K562 (cell line): ENCODE measurements at regions not wholly inside any gene's neighbourhood (a gene's known extent, or its start where the extent isn't known, plus 50 kb on each side); places are given as distances from the start of the nearest gene placed in this dataset.

Source experiments
- ATAC-seq: fragments of 200-7000 bp; cut with Tn5 transposase; 3 replicates; pipeline ENCODE4 v1.9.1; 2020; ENCODE audit warnings: moderate library complexity
- BruUV-seq: library from RNA; stranded (reverse); fragments of 400-500 nt; replicated peaks from 2 replicates; lab custom pipeline; 2021; lab: Mats Ljungman, UMichigan
- CTCF ChIA-PET: fragments of 300-600 bp; formaldehyde crosslinking; extraction: SDS; loops from one replicate; lab custom pipeline; 2021; ENCODE audit warnings: low intra/inter-chr PET ratio; lab: Yijun Ruan, JAX
- POLR2A ChIA-PET: fragments of 300-600, 350-650 bp; sonication (Branson Sonifier 250); formaldehyde crosslinking; extraction: SDS; loops from one replicate; lab custom pipeline; 2021; ENCODE audit warnings: antibody characterized with exemption, inconsistent platforms; lab: Yijun Ruan, JAX
- DNase-seq, 4 experiments: peaks; one replicate each; pipeline versions ENCODE4 v3.0.0 to v3.0.0-alpha.2; 2011 to 2018; ENCODE audit warnings: low spot score in 3 of 4, mixed read lengths in 3 of 4; ENCODE audit errors: extremely low read depth in 1 of 4
- FAIRE-seq: peaks from 2 replicates; lab custom pipeline; 2011; peaks lifted over from hg19 to GRCh38; lab: Jason Lieb, UNC
- H2AFZ ChIP-seq: 2 replicates; pipeline ENCODE4 v1.6.0; 2011; ENCODE audit warnings: low read depth, low read length, control low read depth, inconsistent platforms
- H3K27ac ChIP-seq: fragments of 200-600 bp; 3 replicates; pipeline ENCODE4 v1.8.0; 2011; ENCODE audit warnings: low read depth, mild to moderate bottlenecking, control low read depth, inconsistent platforms, low read length, moderate library complexity, mixed read lengths; ENCODE audit errors: extremely low read depth
- H3K27me3 ChIP-seq, 2 experiments: fragments of 300-600 bp in 1 of 2; 2 replicates in 1 of 2; 3 replicates in 1 of 2; pipeline versions ENCODE4 v1.6.0 to v1.8.0; 2011; ENCODE audit warnings: inconsistent platforms in 2 of 2, low read length in 2 of 2, mild to moderate bottlenecking in 1 of 2, mixed read lengths in 1 of 2, moderate library complexity in 1 of 2; ENCODE audit not compliant: control insufficient read depth in 2 of 2, insufficient read depth in 2 of 2
- H3K36me3 ChIP-seq: fragments of 300-600 bp; 3 replicates; pipeline ENCODE4 v1.8.0; 2011; ENCODE audit warnings: mild to moderate bottlenecking, low read length, inconsistent platforms; ENCODE audit not compliant: control insufficient read depth, insufficient read depth
- H3K4me1 ChIP-seq, 2 experiments: fragments of 200-600 bp in 1 of 2; replicated peaks in 1 of 2; 2 replicates in 1 of 2; 3 replicates in 1 of 2; pipeline versions ENCODE4 v1.5.1 to v1.8.0; 2011; ENCODE audit warnings: inconsistent platforms in 2 of 2, low read length in 2 of 2, mild to moderate bottlenecking in 1 of 2, mixed read lengths in 1 of 2, moderate library complexity in 1 of 2; ENCODE audit not compliant: control insufficient read depth in 2 of 2, insufficient read depth in 2 of 2
- H3K4me2 ChIP-seq: 2 replicates; pipeline ENCODE4 v1.6.1; 2011; ENCODE audit warnings: low read length, control low read depth, inconsistent platforms, mixed read lengths; ENCODE audit not compliant: insufficient read depth
- H3K4me3 ChIP-seq: fragments of 200-600 bp; sonication (generic), shearing (Covaris generic); 2 replicates; pipeline ENCODE4 v1.5.1; 2016; ENCODE audit warnings: control low read depth, inconsistent platforms
- H3K79me2 ChIP-seq: fragments of 200-600 bp; 3 replicates; pipeline ENCODE4 v1.8.0; 2011; ENCODE audit warnings: low read length, inconsistent platforms; ENCODE audit not compliant: control insufficient read depth, insufficient read depth
- H3K9ac ChIP-seq, 2 experiments: 2 replicates each; pipeline versions ENCODE4 v1.6.0 to v1.6.1; 2011; ENCODE audit warnings: low read depth in 2 of 2, low read length in 2 of 2, control low read depth in 1 of 2, inconsistent platforms in 1 of 2, mild to moderate bottlenecking in 1 of 2, mixed read lengths in 1 of 2; ENCODE audit not compliant: insufficient read depth in 1 of 2
- H3K9me1 ChIP-seq: one replicate; pipeline ENCODE4 v1.6.0; 2011; ENCODE audit warnings: inconsistent platforms, mild to moderate bottlenecking, low read length, moderate library complexity; ENCODE audit not compliant: control insufficient read depth, insufficient read depth
- H3K9me3 ChIP-seq: replicated peaks from 2 replicates; pipeline ENCODE4 v1.5.1; 2011; ENCODE audit warnings: low read depth, low read length, inconsistent platforms; ENCODE audit not compliant: control insufficient read depth, insufficient read depth
- H4K20me1 ChIP-seq: replicated peaks from 2 replicates; pipeline ENCODE4 v1.6.1; 2011; ENCODE audit warnings: low read length, inconsistent platforms, mixed read lengths; ENCODE audit not compliant: control insufficient read depth, insufficient read depth
- ATF7 ChIP-seq: fragments of 450-650 bp; IDR thresholded peaks from 2 replicates; pipeline ENCODE4 v1.7.1; 2014; ENCODE audit warnings: mild to moderate bottlenecking, moderate library complexity
- BHLHE40 ChIP-seq: IDR thresholded peaks from 2 replicates; pipeline ENCODE4 v1.6.1; 2011; ENCODE audit warnings: low read length, improper control_type of control experiment
- CBFA2T2 ChIP-seq: fragments of 450-650 bp; conservative IDR thresholded peaks from 2 replicates; pipeline ENCODE4 v1.6.1; 2017; ENCODE audit warnings: mild to moderate bottlenecking
- CBX8 ChIP-seq: fragments of 200-600 bp; sonication (generic); IDR thresholded peaks from 2 replicates; pipeline ENCODE4 v1.6.1; 2012; ENCODE audit warnings: borderline replicate concordance, mixed run types, low read depth, mild to moderate bottlenecking, moderate library complexity, mixed read lengths, low read length, control low read depth, inconsistent platforms; ENCODE audit not compliant: poor library complexity, severe bottlenecking; ENCODE audit errors: extremely low read depth
- CREBBP ChIP-seq: IDR thresholded peaks from one replicate; pipeline ENCODE4 v1.6.1; 2012; ENCODE audit warnings: low read depth, mild to moderate bottlenecking, control low read depth, inconsistent platforms, low read length
- CTBP1 ChIP-seq: fragments of 450-650 bp; IDR thresholded peaks from 2 replicates; pipeline ENCODE4 v1.6.1; 2016; ENCODE audit warnings: borderline replicate concordance
- CXXC5 ChIP-seq: fragments of 250-450 bp; sonication (Bioruptor Pico); IDR thresholded peaks from 2 replicates; pipeline ENCODE4 v1.8.0; 2022; ENCODE audit warnings: inconsistent platforms, mild to moderate bottlenecking, moderate library complexity
- GATA2 ChIP-seq: sonication (generic); formaldehyde crosslinking; IDR thresholded peaks from 2 replicates; pipeline ENCODE4 v1.4.0; 2020; ENCODE audit warnings: mild to moderate bottlenecking, missing genetic modification reagents
- GTF2E2 ChIP-seq: fragments of 200-800 bp; sonication (Bioruptor generic); IDR thresholded peaks from 2 replicates; pipeline ENCODE4 v1.6.1; 2016; ENCODE audit warnings: missing genetic modification characterization, missing compliant biosample characterization
- HDAC1 ChIP-seq, 2 experiments: fragments of 450-650 bp; IDR thresholded peaks; 2 replicates each; pipeline ENCODE4 v1.6.1; 2016 to 2017; ENCODE audit warnings: inconsistent platforms in 1 of 2, mild to moderate bottlenecking in 1 of 2, moderate library complexity in 1 of 2
- L3MBTL2 ChIP-seq: fragments of 450-650 bp; IDR thresholded peaks from 2 replicates; pipeline ENCODE4 v1.6.1; 2016; ENCODE audit warnings: mild to moderate bottlenecking, moderate library complexity
- MTA3 ChIP-seq: fragments of 450-650 bp; formaldehyde crosslinking; IDR thresholded peaks from 2 replicates; pipeline ENCODE4 v1.6.1; 2017; ENCODE audit warnings: mild to moderate bottlenecking, borderline replicate concordance
- NR4A1 ChIP-seq, 2 experiments: fragments of 250-450 bp in 1 of 2; fragments of 450-650 bp in 1 of 2; sonication (Bioruptor Pico) in 1 of 2; IDR thresholded peaks; 2 replicates each; pipeline versions ENCODE4 v1.4.0 to v1.6.1; 2016 to 2020; ENCODE audit warnings: mild to moderate bottlenecking in 2 of 2, missing compliant biosample characterization in 1 of 2, missing genetic modification characterization in 1 of 2, moderate library complexity in 1 of 2
- PHF8 ChIP-seq: fragments of 200-600 bp; sonication (generic); IDR thresholded peaks from 2 replicates; pipeline ENCODE4 v1.6.1; 2012; ENCODE audit warnings: mixed run types, mild to moderate bottlenecking, inconsistent platforms, low read length, moderate library complexity, borderline replicate concordance
- POLR2AphosphoS5 ChIP-seq: IDR thresholded peaks from 2 replicates; pipeline ENCODE4 v1.6.1; 2011; ENCODE audit warnings: mild to moderate bottlenecking, low read depth, low read length, moderate library complexity; ENCODE audit not compliant: control insufficient read depth, insufficient read depth
- SMARCA4 ChIP-seq: fragments of 450-650 bp; IDR thresholded peaks from 2 replicates; pipeline ENCODE4 v1.6.1; 2016
- SOX6 ChIP-seq: fragments of 450-650 bp; IDR thresholded peaks from 2 replicates; pipeline ENCODE4 v1.6.1; 2014; ENCODE audit warnings: mild to moderate bottlenecking
- TARDBP ChIP-seq: fragments of 450-650 bp; IDR thresholded peaks from 2 replicates; pipeline ENCODE4 v1.6.1; 2016
- TBP ChIP-seq: optimal IDR thresholded peaks from 2 replicates; pipeline ENCODE3; 2011; ENCODE audit warnings: low read depth, low read length, improper control_type of control experiment
- ZC3H4 ChIP-seq: sonication (generic); formaldehyde crosslinking; IDR thresholded peaks from 2 replicates; pipeline ENCODE4 v1.9.0; 2021; ENCODE audit warnings: missing genetic modification reagents, borderline replicate concordance
- ZNF584 ChIP-seq: fragments of 200-800 bp; sonication (Bioruptor generic); IDR thresholded peaks from 2 replicates; pipeline ENCODE4 v1.6.1; 2016; ENCODE audit warnings: low read depth, mild to moderate bottlenecking, missing genetic modification characterization, missing compliant biosample characterization
- WGBS: fragments of 100-300 bp; shearing (Covaris generic); methylation state at CpG from one replicate; pipeline ENCODE4 v1.1.6; 2016; ENCODE audit warnings: low coverage, mixed read lengths; ENCODE audit not compliant: insufficient coverage; ENCODE audit errors: missing lambda C conversion rate; 5-methylcytosine and 5-hydroxymethylcytosine counted together
- in situ Hi-C: fragments of 300-500 bp; cut with MboI; formaldehyde crosslinking; loops from 4 replicates; pipeline ENCODE4 v1.15.0; 2018; ENCODE audit warnings: inconsistent platforms, mixed read lengths
- intact Hi-C: fragments of 100-400 bp; cut with micrococcal nuclease; formaldehyde crosslinking; loops from 2 replicates; pipeline ENCODE4 v1.14.2; 2022
- TF ChIP-seq, protein P1 (sequence below): fragments of 250-450 bp; sonication (Bioruptor Pico); IDR thresholded peaks from 2 replicates; pipeline ENCODE4 v1.8.0; 2022; ENCODE audit warnings: inconsistent platforms, mild to moderate bottlenecking, moderate library complexity, borderline replicate concordance
- TF ChIP-seq, protein P2 (sequence below): fragments of 450-650 bp; IDR thresholded peaks from 2 replicates; pipeline ENCODE4 v1.6.1; 2016; ENCODE audit warnings: low read depth, mild to moderate bottlenecking, moderate library complexity

DNA sequence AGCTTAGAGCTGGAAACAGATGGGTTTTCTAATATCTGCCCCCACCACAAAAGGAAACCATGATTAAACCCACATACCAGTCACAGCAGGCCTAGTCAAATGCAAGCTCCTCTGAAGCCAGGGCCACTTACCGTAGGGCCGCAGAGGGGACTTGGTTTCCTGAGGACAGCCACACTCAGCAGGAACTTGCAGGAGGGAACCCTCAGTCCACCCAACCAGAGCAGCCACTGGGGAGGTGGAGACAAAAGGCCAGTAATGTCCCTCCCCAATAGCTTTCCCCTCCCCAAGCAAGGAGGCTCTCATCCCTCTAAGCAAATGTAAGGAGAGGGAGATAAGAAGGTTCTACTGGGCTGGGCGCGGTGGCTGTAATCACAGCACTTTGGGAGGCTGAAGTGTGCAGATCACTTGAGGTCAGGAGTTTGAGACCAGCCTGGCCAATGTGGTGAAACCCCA, 384.4 kb upstream of the JARID2 start:
- Histone ChIP-seq H3K9me1 (no peaks in the 10 kb centered on the region), H3K36me3 (no peaks in the 10 kb centered on the region), H3K4me3 (no peak overlapping the region), H3K4me1 (peaks cover 9 to 31% of the 10 kb centered on the region in 2 experiments), H3K9me3 (no peaks in the 10 kb centered on the region), H3K4me2 (no peak overlapping the region), H3K9ac (no peak overlapping the region), H3K27me3 (no peaks in the 10 kb centered on the region), H3K27ac (no peak overlapping the region), H4K20me1 (no peaks in the 10 kb centered on the region), H2AFZ (no peak overlapping the region; the same call in 1 of the 2 replicates), H3K79me2 (no peaks in the 10 kb centered on the region)
- no TSS peak for BruUV-seq
- 19% methylated on average over 4 of the region's 4 CpGs for WGBS
- ChIA-PET POLR2A (interaction anchor here (0.6 to 0.8 kb wide), 5 partner anchors 15 to 493 kb away, joined by 3 to 4 read pairs (median 3); no protein-coding TSS in a partner anchor), CTCF (no interaction called here)
- ATAC-seq (peak; percentile 69), FAIRE-seq (peak; percentile 70), DNase-seq (peak; percentile 28 to 74 (median 48))
- in situ Hi-C loops, result no loop called here
- intact Hi-C loops, result loop anchor here (5.0 to 10.0 kb wide), 3 partner anchors 223 to 533 kb away; partner anchors contain the start of gene JARID2
- TF ChIP-seq BHLHE40, result 0 out of 2 replicates have a peak, but pooled peaks have one; percentile 5
- peak; percentile 34; the same call in 1 of the 2 replicates for TF ChIP-seq MTA3
- TF ChIP-seq HDAC1 (IDR thresholded peaks at IDR 0.05), result peak in 1 of 2 experiments; percentile 61; a peak in 2 of 4 replicates
- TF ChIP-seq POLR2AphosphoS5, result no peak
- TF ChIP-seq CBFA2T2, result peak; percentile 42
- peak; percentile 38; the same call in 1 of the 2 replicates for TF ChIP-seq SOX6
- TF ChIP-seq, protein P1, sequence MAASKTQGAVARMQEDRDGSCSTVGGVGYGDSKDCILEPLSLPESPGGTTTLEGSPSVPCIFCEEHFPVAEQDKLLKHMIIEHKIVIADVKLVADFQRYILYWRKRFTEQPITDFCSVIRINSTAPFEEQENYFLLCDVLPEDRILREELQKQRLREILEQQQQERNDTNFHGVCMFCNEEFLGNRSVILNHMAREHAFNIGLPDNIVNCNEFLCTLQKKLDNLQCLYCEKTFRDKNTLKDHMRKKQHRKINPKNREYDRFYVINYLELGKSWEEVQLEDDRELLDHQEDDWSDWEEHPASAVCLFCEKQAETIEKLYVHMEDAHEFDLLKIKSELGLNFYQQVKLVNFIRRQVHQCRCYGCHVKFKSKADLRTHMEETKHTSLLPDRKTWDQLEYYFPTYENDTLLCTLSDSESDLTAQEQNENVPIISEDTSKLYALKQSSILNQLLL, result no peak
- TF ChIP-seq TBP, result peak; percentile 47
- TF ChIP-seq CTBP1, result peak; percentile 92
- TF ChIP-seq PHF8, result no peak
- TF ChIP-seq GATA2, result peak; percentile 25; the same call in 1 of the 2 replicates
- 0 out of 2 replicates have a peak, but pooled peaks have one; percentile 16 for TF ChIP-seq CXXC5 (CRISPR knock-in tag)
- TF ChIP-seq ZNF584 (CRISPR knock-in tag), result 0 out of 2 replicates have a peak, but pooled peaks have one; percentile 26
- TF ChIP-seq CBX8, result no peak
- TF ChIP-seq, protein P2, sequence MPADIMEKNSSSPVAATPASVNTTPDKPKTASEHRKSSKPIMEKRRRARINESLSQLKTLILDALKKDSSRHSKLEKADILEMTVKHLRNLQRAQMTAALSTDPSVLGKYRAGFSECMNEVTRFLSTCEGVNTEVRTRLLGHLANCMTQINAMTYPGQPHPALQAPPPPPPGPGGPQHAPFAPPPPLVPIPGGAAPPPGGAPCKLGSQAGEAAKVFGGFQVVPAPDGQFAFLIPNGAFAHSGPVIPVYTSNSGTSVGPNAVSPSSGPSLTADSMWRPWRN, result no peak
- peak; percentile 38; the same call in 1 of the 2 replicates for TF ChIP-seq L3MBTL2
- no peak for TF ChIP-seq CREBBP
- TF ChIP-seq ZC3H4, result no peak
- TF ChIP-seq NR4A1 (CRISPR knock-in tag; IDR thresholded peaks at IDR 0.05), result no peak
- TF ChIP-seq NR4A1 (tag; IDR thresholded peaks at IDR 0.05), result no peak
- no peak for TF ChIP-seq TARDBP
- TF ChIP-seq SMARCA4, result peak; percentile 47; the same call in 1 of the 2 replicates
- peak; percentile 21; the same call in 1 of the 2 replicates for TF ChIP-seq ATF7
- TF ChIP-seq GTF2E2 (tag), result no peak
